ENCODE measurements at regions not wholly inside any gene's neighbourhood (a gene's known extent, or its start where the extent isn't known, plus 50 kb on each side); places are given as distances from the start of the nearest gene placed in this dataset.

DNA sequence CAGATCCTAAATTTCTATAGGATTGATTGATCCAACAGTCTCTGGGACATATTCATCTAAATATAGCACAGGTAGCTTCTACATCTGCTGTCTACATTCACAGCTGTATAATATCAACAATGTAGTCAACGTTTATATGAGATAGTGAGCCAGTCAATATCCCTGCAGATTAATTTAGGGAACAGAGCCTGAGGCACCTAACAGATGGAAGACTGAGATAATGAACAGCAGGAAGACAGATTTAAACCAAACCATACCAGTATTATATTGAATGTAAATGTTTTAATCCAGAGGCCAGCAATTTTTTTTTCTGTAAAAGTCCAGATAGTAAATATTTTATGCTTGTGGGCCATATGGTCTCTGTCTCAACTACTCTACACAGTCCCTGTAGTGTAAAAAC, 2072.4 kb downstream of the MRPL39 start:
- TF ChIP-seq EP300 (conservative IDR thresholded peaks at IDR 0.05; ENCODE audit: poor library complexity, severe bottlenecking) (no peak), POLR2AphosphoS5 (IDR thresholded peaks at IDR 0.05) (no peak), CTCF (IDR thresholded peaks at IDR 0.05; ENCODE audit: poor library complexity, severe bottlenecking) (no peak), EZH2 (IDR thresholded peaks at IDR 0.05; ENCODE audit: borderline replicate concordance, insufficient read depth, low read length, poor library complexity, severe bottlenecking) (no peak)

Data from neural cell (in vitro differentiated cells).